Activated B cell treated with CpG ODN at 0.5 μM for 24 hours (primary cell): ENCODE measurements at regions not wholly inside any gene's neighbourhood (a gene's known extent, or its start where the extent isn't known, plus 50 kb on each side); places are given as distances from the start of the nearest gene placed in this dataset.

Experiments used
- ATAC-seq: fragments of 200-7000 bp; cut with Tn5 transposase; one replicate; pipeline ENCODE4 v1.10.0; 2021; ENCODE audit warnings: low read depth, mild to moderate bottlenecking, moderate library complexity
- CTCF ChIA-PET: fragments of 350-600 bp; sonication (Branson Sonifier 250); formaldehyde crosslinking; loops from one replicate; lab custom pipeline; 2021; ENCODE audit warnings: antibody characterized with exemption; lab: Charles Lee
- POLR2A ChIA-PET: fragments of 350-600 bp; sonication (Branson Sonifier 250); formaldehyde crosslinking; loops from one replicate; lab custom pipeline; 2021; ENCODE audit warnings: antibody characterized with exemption; lab: Charles Lee
- DNase-seq: peaks from one replicate; pipeline ENCODE4 v3.0.0; 2022
- H3K27ac Mint-ChIP-seq: one replicate; pipeline ENCODE4 v1.8.0; 2020; ENCODE audit warnings: mixed read lengths
- H3K27me3 Mint-ChIP-seq: one replicate; pipeline ENCODE4 v1.8.0; 2021; ENCODE audit warnings: mixed read lengths
- H3K36me3 Mint-ChIP-seq: one replicate; pipeline ENCODE4 v1.8.0; 2021; ENCODE audit warnings: low read depth, mixed read lengths
- H3K4me1 Mint-ChIP-seq: one replicate; pipeline ENCODE4 v1.8.0; 2021; ENCODE audit warnings: mixed read lengths
- H3K4me3 Mint-ChIP-seq: one replicate; pipeline ENCODE4 v1.8.0; 2020; ENCODE audit warnings: mild to moderate bottlenecking, mixed read lengths
- H3K9me3 Mint-ChIP-seq: one replicate; pipeline ENCODE4 v1.8.0; 2020; ENCODE audit warnings: mixed read lengths
- intact Hi-C: fragments of 100-400 bp; cut with micrococcal nuclease; formaldehyde crosslinking; loops from one replicate; pipeline ENCODE4 v1.15.1; 2024
- TF ChIP-seq, protein P1 (sequence below): fragments of 200-600 bp; IDR thresholded peaks from one replicate; pipeline ENCODE4 v1.8.0; 2022; ENCODE audit warnings: antibody characterized with exemption, mild to moderate bottlenecking

DNA sequence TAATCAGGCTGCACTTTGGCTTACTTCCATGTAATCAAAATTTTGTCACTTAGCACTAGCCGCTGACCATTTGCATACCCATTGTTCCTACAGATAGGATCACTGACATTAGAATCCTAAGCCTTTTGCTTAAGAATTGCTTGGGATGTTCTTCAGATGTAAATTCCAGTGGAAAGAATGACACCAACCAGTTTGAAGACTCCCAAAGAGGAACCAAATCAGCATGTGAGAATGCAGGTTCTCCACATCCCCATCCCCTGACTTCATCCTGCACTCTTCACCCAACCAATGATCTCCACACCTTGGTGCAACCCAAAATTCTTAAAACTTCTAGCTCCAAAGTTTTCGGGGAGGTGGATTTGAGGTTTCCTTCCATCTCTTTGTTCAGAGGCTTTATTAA lies 345.6 kb downstream of the GPAM start:
- no peaks in the 10 kb centered on the region for H3K36me3 Mint-ChIP-seq
- CTCF ChIA-PET: no interaction called here
- intact Hi-C loops: no loop called here
- H3K4me1 Mint-ChIP-seq: no peaks in the 10 kb centered on the region
- H3K27ac Mint-ChIP-seq: no peak overlapping the region
- no peaks in the 10 kb centered on the region for H3K9me3 Mint-ChIP-seq
- POLR2A ChIA-PET: no interaction called here
- no peak overlapping the region for H3K4me3 Mint-ChIP-seq
- TF ChIP-seq, protein P1, sequence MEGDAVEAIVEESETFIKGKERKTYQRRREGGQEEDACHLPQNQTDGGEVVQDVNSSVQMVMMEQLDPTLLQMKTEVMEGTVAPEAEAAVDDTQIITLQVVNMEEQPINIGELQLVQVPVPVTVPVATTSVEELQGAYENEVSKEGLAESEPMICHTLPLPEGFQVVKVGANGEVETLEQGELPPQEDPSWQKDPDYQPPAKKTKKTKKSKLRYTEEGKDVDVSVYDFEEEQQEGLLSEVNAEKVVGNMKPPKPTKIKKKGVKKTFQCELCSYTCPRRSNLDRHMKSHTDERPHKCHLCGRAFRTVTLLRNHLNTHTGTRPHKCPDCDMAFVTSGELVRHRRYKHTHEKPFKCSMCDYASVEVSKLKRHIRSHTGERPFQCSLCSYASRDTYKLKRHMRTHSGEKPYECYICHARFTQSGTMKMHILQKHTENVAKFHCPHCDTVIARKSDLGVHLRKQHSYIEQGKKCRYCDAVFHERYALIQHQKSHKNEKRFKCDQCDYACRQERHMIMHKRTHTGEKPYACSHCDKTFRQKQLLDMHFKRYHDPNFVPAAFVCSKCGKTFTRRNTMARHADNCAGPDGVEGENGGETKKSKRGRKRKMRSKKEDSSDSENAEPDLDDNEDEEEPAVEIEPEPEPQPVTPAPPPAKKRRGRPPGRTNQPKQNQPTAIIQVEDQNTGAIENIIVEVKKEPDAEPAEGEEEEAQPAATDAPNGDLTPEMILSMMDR: no peak
- H3K27me3 Mint-ChIP-seq: no peaks in the 10 kb centered on the region
- DNase-seq: no peak
- ATAC-seq: no peak

- CTCF ChIA-PET: no interaction called here
- Mint-ChIP-seq H3K4me3 (no peak overlapping the region), H3K9me3 (peaks cover 4% of the 10 kb centered on the region), H3K4me1 (no peaks in the 10 kb centered on the region), H3K36me3 (no peaks in the 10 kb centered on the region), H3K27me3 (no peaks in the 10 kb centered on the region), H3K27ac (no peak overlapping the region)
- DNase-seq (no peak), ATAC-seq (no peak)
- POLR2A ChIA-PET: no interaction called here
- intact Hi-C loops: no loop called here
- TF ChIP-seq, protein P1: no peak
These were observed 343.0 kb downstream of the GPAM start for GRCh38 chr10:111840546-111840945.

GRCh38 chr10:111852801-111853200 lies 330.8 kb downstream of the GPAM start:
- intact Hi-C loops: no loop called here
- POLR2A ChIA-PET: no interaction called here
- Mint-ChIP-seq H3K27me3 (no peaks in the 10 kb centered on the region), H3K4me1 (no peaks in the 10 kb centered on the region), H3K4me3 (no peak overlapping the region), H3K36me3 (no peaks in the 10 kb centered on the region), H3K27ac (no peak overlapping the region), H3K9me3 (peaks cover 7% of the 10 kb centered on the region)
- CTCF ChIA-PET: no interaction called here
- no peak for DNase-seq
- TF ChIP-seq, protein P1: no peak
- no peak for ATAC-seq

- H3K36me3 Mint-ChIP-seq: no peaks in the 10 kb centered on the region
- no peak overlapping the region for H3K4me3 Mint-ChIP-seq
- ChIA-PET POLR2A (no interaction called here), CTCF (no interaction called here)
- no peaks in the 10 kb centered on the region for H3K4me1 Mint-ChIP-seq
- TF ChIP-seq, protein P1: no peak
- intact Hi-C loops: no loop called here
- H3K9me3 Mint-ChIP-seq: no peaks in the 10 kb centered on the region
- no peak overlapping the region for H3K27ac Mint-ChIP-seq
- H3K27me3 Mint-ChIP-seq: no peaks in the 10 kb centered on the region
- DNase-seq (no peak), ATAC-seq (no peak)
These were observed 326.9 kb downstream of the GPAM start for GRCh38 chr10:111856631-111857030.

GRCh38 chr10:111865550-111865949 lies 318.0 kb downstream of the GPAM start:
- Mint-ChIP-seq H3K4me3 (no peak overlapping the region), H3K36me3 (no peaks in the 10 kb centered on the region), H3K27me3 (no peaks in the 10 kb centered on the region), H3K4me1 (no peaks in the 10 kb centered on the region), H3K27ac (no peak overlapping the region), H3K9me3 (peaks cover 2% of the 10 kb centered on the region)
- CTCF ChIA-PET: no interaction called here
- POLR2A ChIA-PET: no interaction called here
- ATAC-seq: no peak
- TF ChIP-seq, protein P1: no peak
- intact Hi-C loops: no loop called here
- no peak for DNase-seq
